Smooth muscle cell (in vitro differentiated cells): ENCODE measurements at regions not wholly inside any gene's neighbourhood (a gene's known extent, or its start where the extent isn't known, plus 50 kb on each side); places are given as distances from the start of the nearest gene placed in this dataset.

ENCODE experiments used
- DNase-seq: peaks from one replicate; lab custom pipeline; 2025; ENCODE audit not compliant: unreplicated experiment; lab: John Stamatoyannopoulos, UW
- H2AFZ ChIP-seq: fragments of 200-600 bp; sonication (generic); 2 replicates; pipeline ENCODE4 v1.6.0; 2016; ENCODE audit warnings: antibody characterized with exemption, low read depth, mild to moderate bottlenecking
- H3F3A ChIP-seq: fragments of 200-600 bp; sonication (generic); 2 replicates; pipeline ENCODE4 v1.6.0; 2017; ENCODE audit warnings: antibody characterized with exemption, low read depth
- H3K27ac ChIP-seq: fragments of 200-600 bp; sonication (generic); 2 replicates; pipeline ENCODE4 v1.5.1; 2016; ENCODE audit warnings: low read depth, mild to moderate bottlenecking
- H3K27me3 ChIP-seq: fragments of 200-600 bp; sonication (generic); 2 replicates; pipeline ENCODE4 v1.6.1; 2016; ENCODE audit warnings: low read depth, mild to moderate bottlenecking
- H3K36me3 ChIP-seq: fragments of 200-600 bp; sonication (generic); 2 replicates; pipeline ENCODE4 v1.5.1; 2016; ENCODE audit warnings: low read depth
- H3K4me1 ChIP-seq: fragments of 200-600 bp; sonication (generic); 2 replicates; pipeline ENCODE4 v1.5.1; 2016; ENCODE audit warnings: low read depth
- H3K4me2 ChIP-seq: fragments of 200-600 bp; sonication (generic); 2 replicates; pipeline ENCODE4 v1.6.0; 2016; ENCODE audit warnings: mild to moderate bottlenecking
- H3K4me3 ChIP-seq: fragments of 200-600 bp; sonication (generic); 2 replicates; pipeline ENCODE4 v1.5.1; 2016; ENCODE audit warnings: mild to moderate bottlenecking
- H3K79me2 ChIP-seq: fragments of 200-600 bp; sonication (generic); 2 replicates; pipeline ENCODE4 v1.6.0; 2016; ENCODE audit warnings: low read depth, mild to moderate bottlenecking
- H3K9ac ChIP-seq: fragments of 200-600 bp; sonication (generic); 2 replicates; pipeline ENCODE4 v1.6.0; 2016; ENCODE audit warnings: low read depth
- H3K9me3 ChIP-seq: fragments of 200-600 bp; sonication (generic); replicated peaks from 2 replicates; pipeline ENCODE4 v1.5.1; 2016; ENCODE audit warnings: low read depth
- H4K20me1 ChIP-seq: fragments of 200-600 bp; sonication (generic); 2 replicates; pipeline ENCODE4 v1.6.0; 2016; ENCODE audit warnings: low read depth
- CTCF ChIP-seq: fragments of 200-600 bp; sonication (generic); IDR thresholded peaks from 2 replicates; pipeline ENCODE4 v1.5.1; 2017; ENCODE audit warnings: borderline replicate concordance, mild to moderate bottlenecking, antibody characterized with exemption; ENCODE audit not compliant: insufficient read depth, poor library complexity, severe bottlenecking
- WGBS: methylation state at CpG from one replicate; pipeline ENCODE4 v1.1.7; 2016; ENCODE audit warnings: low lambda C conversion rate; 5-methylcytosine and 5-hydroxymethylcytosine counted together

- no peaks in the 10 kb centered on the region for H3F3A ChIP-seq
- H3K27me3 ChIP-seq, result no peaks in the 10 kb centered on the region
- H2AFZ ChIP-seq, result no peak overlapping the region
- H3K4me3 ChIP-seq, result no peak overlapping the region
- H3K79me2 ChIP-seq, result no peaks in the 10 kb centered on the region
- TF ChIP-seq CTCF, result no peak
- H3K4me2 ChIP-seq, result no peak overlapping the region
- no peak overlapping the region for H3K9ac ChIP-seq
- no peaks in the 10 kb centered on the region for H3K4me1 ChIP-seq
- WGBS, result 81% methylated on average over 4 of the region's 4 CpGs
- H3K9me3 ChIP-seq, result no peaks in the 10 kb centered on the region
- H3K27ac ChIP-seq, result no peak overlapping the region
- no peak for DNase-seq
- H4K20me1 ChIP-seq, result no peaks in the 10 kb centered on the region
- no peaks in the 10 kb centered on the region for H3K36me3 ChIP-seq
Observed at GRCh38 chr16:80889779-80890359, 85.5 kb upstream of the CDYL2 start.

- H3K4me2 ChIP-seq, result no peak overlapping the region
- H3K9me3 ChIP-seq, result no peaks in the 10 kb centered on the region
- no peak overlapping the region for H2AFZ ChIP-seq
- no peaks in the 10 kb centered on the region for H3K79me2 ChIP-seq
- H3K27ac ChIP-seq, result no peak overlapping the region
- H4K20me1 ChIP-seq, result no peaks in the 10 kb centered on the region
- H3F3A ChIP-seq, result no peaks in the 10 kb centered on the region
- DNase-seq, result no peak
- no peak overlapping the region for H3K4me3 ChIP-seq
- no peaks in the 10 kb centered on the region for H3K36me3 ChIP-seq
- H3K9ac ChIP-seq, result no peak overlapping the region
- no peaks in the 10 kb centered on the region for H3K4me1 ChIP-seq
- 93% methylated on average over 3 of the region's 3 CpGs for WGBS
- H3K27me3 ChIP-seq, result peaks cover 20% of the 10 kb centered on the region
- no peak for TF ChIP-seq CTCF
Observed at GRCh38 chr16:80887062-80887461, 82.7 kb upstream of the CDYL2 start.

- Histone ChIP-seq H4K20me1 (no peaks in the 10 kb centered on the region), H3K4me2 (no peak overlapping the region), H3K79me2 (no peaks in the 10 kb centered on the region), H3K9ac (no peak overlapping the region), H3K36me3 (no peaks in the 10 kb centered on the region), H3F3A (no peaks in the 10 kb centered on the region), H3K9me3 (no peaks in the 10 kb centered on the region), H3K27me3 (peaks cover 30% of the 10 kb centered on the region), H3K4me3 (no peak overlapping the region), H3K27ac (no peak overlapping the region), H3K4me1 (no peaks in the 10 kb centered on the region), H2AFZ (no peak overlapping the region)
- TF ChIP-seq CTCF, result no peak
- 82% methylated on average over 5 of the region's 5 CpGs for WGBS
- no peak for DNase-seq
Observed at GRCh38 chr16:80883816-80884215, 79.4 kb upstream of the CDYL2 start.

- Histone ChIP-seq H3K9ac (no peak overlapping the region), H3K4me2 (no peak overlapping the region), H4K20me1 (no peaks in the 10 kb centered on the region), H3K4me1 (no peaks in the 10 kb centered on the region), H3K79me2 (no peaks in the 10 kb centered on the region), H3K27ac (no peak overlapping the region), H3K9me3 (no peaks in the 10 kb centered on the region), H3K4me3 (no peak overlapping the region), H3K36me3 (no peaks in the 10 kb centered on the region), H2AFZ (no peak overlapping the region), H3K27me3 (peaks cover 30% of the 10 kb centered on the region), H3F3A (no peaks in the 10 kb centered on the region)
- no peak for TF ChIP-seq CTCF
- no peak for DNase-seq
- WGBS, result 84% methylated on average over 4 of the region's 4 CpGs
Observed at GRCh38 chr16:80883159-80883642, 78.8 kb upstream of the CDYL2 start.
